AG04449 (cell line): ENCODE measurements at regions not wholly inside any gene's neighbourhood (a gene's known extent, or its start where the extent isn't known, plus 50 kb on each side); places are given as distances from the start of the nearest gene placed in this dataset.

Source experiments
- CTCF ChIA-PET: fragments of 350-600 bp; formaldehyde crosslinking; extraction: SDS; loops from one replicate; lab custom pipeline; 2021; ENCODE audit warnings: antibody characterized with exemption; lab: Yijun Ruan, JAX
- POLR2A ChIA-PET: fragments of 400-600, 350-600 bp; formaldehyde crosslinking; extraction: SDS; loops from one replicate; lab custom pipeline; 2020; ENCODE audit warnings: antibody characterized with exemption, inconsistent platforms; lab: Yijun Ruan, JAX
- DNase-seq: peaks from one replicate; pipeline ENCODE4 v3.0.0-alpha.2; 2010; ENCODE audit warnings: low read depth, low spot score
- H3K4me3 ChIP-seq: 2 replicates; pipeline ENCODE4 v1.5.1; 2011; ENCODE audit warnings: low read depth, mild to moderate bottlenecking, control low read depth, low read length
- TF ChIP-seq, protein P1 (sequence below): IDR thresholded peaks from one replicate; pipeline ENCODE4 v1.5.1; 2011; ENCODE audit warnings: mild to moderate bottlenecking, moderate library complexity, low read length, control low read depth, inconsistent platforms; ENCODE audit not compliant: insufficient read depth; ENCODE audit errors: missing control alignments

DNA sequence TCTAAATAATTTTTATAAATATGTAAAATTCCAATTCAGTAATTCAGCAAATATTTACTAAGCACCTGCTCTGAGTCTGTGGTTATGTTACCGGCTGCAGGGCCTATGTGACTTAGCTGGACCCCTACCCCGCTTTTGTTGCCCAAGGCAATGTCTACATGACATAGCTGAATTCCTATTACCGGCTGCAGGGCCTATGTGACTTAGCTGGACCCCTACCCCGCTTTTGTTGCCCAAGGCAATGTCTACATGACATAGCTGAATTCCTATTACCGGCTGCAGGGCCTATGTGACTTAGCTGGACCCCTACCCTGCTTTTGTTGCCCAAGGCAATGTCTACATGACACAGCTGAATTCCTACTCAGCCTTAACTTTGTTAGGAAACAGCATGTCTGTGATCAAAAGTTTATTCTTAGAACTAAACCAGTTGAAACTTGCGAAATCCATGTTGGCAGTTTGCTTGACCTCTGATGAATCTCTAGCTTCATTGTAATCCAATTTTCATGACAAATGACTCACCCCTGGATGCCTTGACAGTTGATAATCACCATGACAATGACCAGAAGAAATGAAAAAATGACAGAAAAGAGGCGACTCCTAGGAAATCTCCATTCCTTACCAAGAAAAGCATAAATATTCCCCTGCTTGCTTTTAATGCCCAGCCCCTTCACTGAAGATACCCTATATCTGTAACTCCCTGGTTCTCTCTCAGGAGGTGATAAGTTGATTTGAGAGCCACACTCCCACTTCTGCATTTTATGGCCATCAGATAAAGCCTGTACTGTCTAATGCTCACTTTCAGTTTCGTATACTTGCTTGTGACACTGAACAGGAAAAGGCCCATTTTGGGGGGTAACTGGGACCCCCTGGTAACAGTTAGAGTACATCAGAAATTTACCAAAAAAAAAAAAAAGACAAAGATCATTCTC, 148.4 kb upstream of the SYT10 start:
- no peak overlapping the region for H3K4me3 ChIP-seq
- TF ChIP-seq, protein P1, sequence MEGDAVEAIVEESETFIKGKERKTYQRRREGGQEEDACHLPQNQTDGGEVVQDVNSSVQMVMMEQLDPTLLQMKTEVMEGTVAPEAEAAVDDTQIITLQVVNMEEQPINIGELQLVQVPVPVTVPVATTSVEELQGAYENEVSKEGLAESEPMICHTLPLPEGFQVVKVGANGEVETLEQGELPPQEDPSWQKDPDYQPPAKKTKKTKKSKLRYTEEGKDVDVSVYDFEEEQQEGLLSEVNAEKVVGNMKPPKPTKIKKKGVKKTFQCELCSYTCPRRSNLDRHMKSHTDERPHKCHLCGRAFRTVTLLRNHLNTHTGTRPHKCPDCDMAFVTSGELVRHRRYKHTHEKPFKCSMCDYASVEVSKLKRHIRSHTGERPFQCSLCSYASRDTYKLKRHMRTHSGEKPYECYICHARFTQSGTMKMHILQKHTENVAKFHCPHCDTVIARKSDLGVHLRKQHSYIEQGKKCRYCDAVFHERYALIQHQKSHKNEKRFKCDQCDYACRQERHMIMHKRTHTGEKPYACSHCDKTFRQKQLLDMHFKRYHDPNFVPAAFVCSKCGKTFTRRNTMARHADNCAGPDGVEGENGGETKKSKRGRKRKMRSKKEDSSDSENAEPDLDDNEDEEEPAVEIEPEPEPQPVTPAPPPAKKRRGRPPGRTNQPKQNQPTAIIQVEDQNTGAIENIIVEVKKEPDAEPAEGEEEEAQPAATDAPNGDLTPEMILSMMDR = no peak
- POLR2A ChIA-PET = no interaction called here
- CTCF ChIA-PET = no interaction called here
- DNase-seq = no peak

DNA sequence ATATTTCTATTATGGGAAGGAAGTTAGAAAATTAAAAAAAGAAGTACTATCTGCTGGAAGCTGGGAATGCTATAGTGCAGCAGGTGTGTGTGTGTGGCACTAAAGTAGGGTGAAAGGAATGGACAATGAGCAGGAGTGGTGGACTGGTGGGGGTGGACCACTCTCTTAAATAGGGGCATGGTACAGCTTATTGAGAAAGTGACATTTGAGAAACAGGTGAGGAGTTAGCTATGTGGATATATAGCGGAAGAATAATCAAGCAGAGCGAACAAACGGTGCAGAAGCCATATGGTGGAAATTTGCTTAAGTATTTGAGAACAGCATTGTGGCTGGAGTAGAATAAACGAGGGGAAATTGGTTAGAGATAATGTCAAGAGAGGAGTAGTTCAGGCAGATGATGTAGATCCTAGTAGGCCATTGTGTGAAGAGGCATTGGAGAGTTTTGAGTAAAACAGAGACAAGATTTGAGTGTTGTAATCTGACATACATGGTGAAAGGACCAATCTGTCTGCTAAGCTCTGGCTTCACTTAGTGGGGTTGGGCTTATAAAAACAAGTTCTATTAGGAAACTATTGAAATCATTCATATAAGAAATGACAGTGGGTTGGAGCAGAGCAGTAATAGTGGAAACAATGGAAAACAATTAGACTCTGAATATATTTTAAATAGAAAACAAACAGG, 149.2 kb upstream of the SYT10 start:
- POLR2A ChIA-PET = no interaction called here
- CTCF ChIA-PET = no interaction called here
- TF ChIP-seq, protein P1 = no peak
- H3K4me3 ChIP-seq = no peak overlapping the region
- no peak for DNase-seq

DNA sequence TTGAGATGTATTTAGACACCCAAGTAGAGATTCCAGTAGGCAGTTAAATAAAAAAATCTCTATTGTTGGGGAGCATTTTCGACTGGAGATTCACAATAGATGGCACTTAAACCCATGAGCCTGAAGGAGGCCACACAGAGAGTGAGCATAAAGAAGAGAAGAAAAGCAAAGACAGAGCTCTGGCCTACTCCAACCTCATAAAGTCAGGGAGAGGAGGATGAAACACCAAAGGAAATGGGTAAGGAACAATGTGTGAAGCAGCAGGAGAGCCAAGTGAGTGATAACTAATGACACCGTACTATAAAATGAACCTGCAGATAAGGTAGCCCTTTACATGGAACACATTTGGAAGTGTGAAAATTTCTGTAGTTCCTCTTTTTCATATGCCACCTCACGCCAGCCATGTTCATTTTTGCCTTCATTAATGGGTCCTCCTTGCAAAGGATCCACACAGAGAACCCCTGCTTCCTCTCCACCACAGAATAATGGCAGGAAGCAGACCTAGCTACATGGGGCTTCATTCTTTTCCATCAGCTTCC, 150.0 kb upstream of the SYT10 start:
- TF ChIP-seq, protein P1 = no peak
- H3K4me3 ChIP-seq = no peak overlapping the region
- ChIA-PET POLR2A (no interaction called here), CTCF (no interaction called here)
- DNase-seq = no peak

DNA sequence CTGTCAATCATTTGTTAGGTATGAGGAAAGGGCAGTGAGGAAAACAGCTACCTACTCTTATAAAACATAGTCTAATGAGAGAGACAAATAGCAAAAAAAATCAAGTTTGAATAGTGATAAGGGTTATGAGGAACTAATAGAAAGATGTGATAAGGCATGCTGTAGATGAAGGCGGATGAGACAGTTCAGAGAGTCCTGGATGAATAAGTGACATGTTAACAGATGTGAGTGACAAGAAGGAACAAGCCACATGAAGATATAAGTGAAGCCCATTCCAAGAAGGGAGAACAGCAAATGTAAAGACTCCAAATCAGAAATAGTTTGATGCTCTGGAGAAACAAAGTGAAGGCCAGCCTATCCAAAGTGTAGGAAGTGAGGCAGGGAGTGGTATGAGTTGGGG, 154.1 kb upstream of the SYT10 start:
- CTCF ChIA-PET = no interaction called here
- POLR2A ChIA-PET = no interaction called here
- H3K4me3 ChIP-seq = no peak overlapping the region
- TF ChIP-seq, protein P1 = no peak
- no peak for DNase-seq

DNA sequence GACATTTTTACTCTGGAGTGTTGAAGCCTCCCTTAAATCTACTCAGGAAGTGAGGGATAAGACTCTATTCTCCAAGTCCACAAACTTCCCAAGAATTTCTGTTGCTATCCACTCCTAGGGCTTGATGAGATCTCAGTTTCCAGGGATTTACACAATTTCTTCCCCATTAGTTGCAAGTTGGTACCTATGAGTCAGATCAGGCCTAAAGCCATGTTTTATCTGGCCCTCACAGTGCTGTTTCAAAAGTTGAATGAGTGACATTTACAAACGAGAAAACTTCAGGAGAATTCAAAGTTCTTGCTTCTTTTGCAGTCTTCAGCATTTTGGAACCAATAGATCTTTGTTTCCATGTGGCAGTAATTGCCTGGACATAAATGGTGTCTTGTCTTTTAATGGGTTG, 156.4 kb upstream of the SYT10 start:
- CTCF ChIA-PET = no interaction called here
- TF ChIP-seq, protein P1 = no peak
- DNase-seq = no peak
- POLR2A ChIA-PET = no interaction called here
- no peak overlapping the region for H3K4me3 ChIP-seq

DNA sequence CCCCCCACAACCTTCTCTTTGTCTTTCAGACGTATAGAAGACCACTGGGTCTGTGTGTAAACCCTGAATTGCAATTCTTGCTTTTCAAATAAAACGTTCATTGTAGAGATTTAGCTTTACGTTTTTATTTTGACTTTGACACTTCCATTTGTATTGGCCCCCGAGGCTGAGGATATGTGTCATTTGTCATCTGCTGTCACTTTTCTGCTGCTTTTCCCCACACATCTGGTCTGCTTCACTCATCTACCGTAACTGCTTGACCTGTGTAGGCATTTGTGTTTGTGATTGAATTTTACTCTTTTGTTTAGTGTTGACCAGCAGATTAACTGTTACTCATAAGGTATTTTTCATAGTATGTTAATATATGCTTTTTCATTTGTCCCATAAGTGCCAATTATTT, 157.2 kb upstream of the SYT10 start:
- no peak for DNase-seq
- H3K4me3 ChIP-seq = no peak overlapping the region
- TF ChIP-seq, protein P1 = no peak
- CTCF ChIA-PET = no interaction called here
- POLR2A ChIA-PET = no interaction called here
